ENCODE measurements at regions not wholly inside any gene's neighbourhood (a gene's known extent, or its start where the extent isn't known, plus 50 kb on each side); places are given as distances from the start of the nearest gene placed in this dataset.

DNA sequence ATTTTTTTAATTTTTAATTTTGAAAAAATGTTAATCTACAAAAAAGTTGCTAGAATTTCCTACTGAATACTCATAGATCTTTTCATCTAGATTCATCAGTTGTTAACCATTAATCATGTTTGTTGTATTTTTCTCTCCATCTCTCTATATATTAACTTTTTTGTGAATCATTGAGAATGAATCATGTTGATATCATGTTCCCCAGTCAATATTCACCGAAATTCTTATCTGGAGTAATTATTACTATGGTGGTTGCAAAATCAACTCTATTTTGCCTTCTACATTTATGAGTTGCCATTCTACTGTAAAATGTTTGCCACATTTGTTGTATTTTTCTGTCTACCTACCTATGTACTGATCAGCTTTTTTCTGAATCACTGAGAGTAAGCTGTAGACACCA lies 154.0 kb downstream of the SPP2 start:
- peak; percentile 34 for DNase-seq (ENCODE audit: low read depth)
- TF ChIP-seq, protein P1, sequence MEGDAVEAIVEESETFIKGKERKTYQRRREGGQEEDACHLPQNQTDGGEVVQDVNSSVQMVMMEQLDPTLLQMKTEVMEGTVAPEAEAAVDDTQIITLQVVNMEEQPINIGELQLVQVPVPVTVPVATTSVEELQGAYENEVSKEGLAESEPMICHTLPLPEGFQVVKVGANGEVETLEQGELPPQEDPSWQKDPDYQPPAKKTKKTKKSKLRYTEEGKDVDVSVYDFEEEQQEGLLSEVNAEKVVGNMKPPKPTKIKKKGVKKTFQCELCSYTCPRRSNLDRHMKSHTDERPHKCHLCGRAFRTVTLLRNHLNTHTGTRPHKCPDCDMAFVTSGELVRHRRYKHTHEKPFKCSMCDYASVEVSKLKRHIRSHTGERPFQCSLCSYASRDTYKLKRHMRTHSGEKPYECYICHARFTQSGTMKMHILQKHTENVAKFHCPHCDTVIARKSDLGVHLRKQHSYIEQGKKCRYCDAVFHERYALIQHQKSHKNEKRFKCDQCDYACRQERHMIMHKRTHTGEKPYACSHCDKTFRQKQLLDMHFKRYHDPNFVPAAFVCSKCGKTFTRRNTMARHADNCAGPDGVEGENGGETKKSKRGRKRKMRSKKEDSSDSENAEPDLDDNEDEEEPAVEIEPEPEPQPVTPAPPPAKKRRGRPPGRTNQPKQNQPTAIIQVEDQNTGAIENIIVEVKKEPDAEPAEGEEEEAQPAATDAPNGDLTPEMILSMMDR (conservative IDR thresholded peaks at IDR 0.05; ENCODE audit: control insufficient read depth, insufficient read depth, low read depth, low read length): no peak
- H3K4me3 ChIP-seq (ENCODE audit: control insufficient read depth, low read depth, low read length): no peak overlapping the region

DNA sequence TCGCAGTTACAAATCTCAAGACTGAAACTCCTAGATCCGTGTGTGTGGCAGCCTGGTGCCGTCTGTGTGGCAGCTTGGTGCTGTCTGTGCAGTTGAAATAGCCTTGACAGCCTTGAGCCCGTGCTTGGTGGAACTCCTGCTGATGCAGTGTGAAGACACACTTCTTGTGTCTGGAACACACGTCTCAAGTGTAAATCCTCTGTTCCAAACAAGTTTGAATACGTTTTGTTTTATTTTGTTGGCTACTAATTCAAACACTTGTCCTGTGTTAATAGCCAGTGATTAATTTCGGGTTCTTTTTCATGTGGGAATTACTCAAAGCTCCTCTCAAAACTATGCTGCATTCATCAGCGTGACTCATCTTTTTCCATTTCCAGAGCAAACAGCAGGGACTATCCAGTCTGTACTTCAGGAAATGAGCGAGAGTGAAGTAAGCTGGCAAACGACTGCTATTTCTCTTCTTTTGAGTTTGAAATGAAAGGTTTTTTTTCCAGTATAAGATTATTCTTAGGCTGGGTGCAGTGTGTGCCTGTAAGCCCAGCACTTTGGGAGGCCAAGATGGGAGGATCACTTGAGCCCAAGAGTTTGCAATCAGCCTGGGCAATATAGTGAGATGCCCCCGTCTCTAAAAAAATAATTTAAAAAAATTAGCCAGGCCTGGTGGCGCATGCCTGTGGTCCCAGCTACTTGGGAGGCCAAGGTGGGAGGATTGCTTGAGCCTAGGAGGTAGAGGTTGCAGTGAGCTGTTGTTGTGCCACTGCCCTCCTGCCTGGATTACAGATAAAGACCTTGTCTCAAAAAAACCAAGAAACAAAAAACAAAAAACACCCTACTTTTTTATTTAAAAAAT lies 152.9 kb downstream of the SPP2 start:
- DNase-seq (ENCODE audit: low read depth): peak; percentile 98

DNA sequence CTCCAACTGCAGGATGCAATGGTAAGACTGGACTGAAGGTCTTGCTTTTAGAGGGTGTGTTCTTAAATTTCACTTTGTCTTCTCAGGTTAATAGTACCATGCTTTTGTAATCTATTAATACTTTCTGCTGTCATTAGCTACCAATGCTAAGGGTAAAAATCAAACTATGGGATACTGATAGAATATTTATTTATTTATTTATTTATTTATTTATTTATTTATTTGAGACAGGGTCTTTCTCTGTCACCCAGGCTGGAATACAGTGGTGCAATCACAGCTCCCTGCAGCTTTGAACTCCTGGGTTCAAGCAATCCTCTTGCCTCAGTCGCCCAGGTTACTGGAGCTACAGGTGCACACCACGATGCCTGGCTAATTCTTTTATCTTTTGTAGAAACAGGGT lies 152.1 kb downstream of the SPP2 start:
- no peak overlapping the region for H3K4me3 ChIP-seq (ENCODE audit: control insufficient read depth, low read depth, low read length)
- no peak for DNase-seq (ENCODE audit: low read depth)
- TF ChIP-seq, protein P1 (conservative IDR thresholded peaks at IDR 0.05; ENCODE audit: control insufficient read depth, insufficient read depth, low read depth, low read length): no peak

More for the DNA sequence above, 152.9 kb downstream of the SPP2 start:
- TF ChIP-seq, protein P1 (conservative IDR thresholded peaks at IDR 0.05; ENCODE audit: control insufficient read depth, insufficient read depth, low read depth, low read length): peak; percentile 3
- no peak overlapping the region for H3K4me3 ChIP-seq (ENCODE audit: control insufficient read depth, low read depth, low read length)

DNA sequence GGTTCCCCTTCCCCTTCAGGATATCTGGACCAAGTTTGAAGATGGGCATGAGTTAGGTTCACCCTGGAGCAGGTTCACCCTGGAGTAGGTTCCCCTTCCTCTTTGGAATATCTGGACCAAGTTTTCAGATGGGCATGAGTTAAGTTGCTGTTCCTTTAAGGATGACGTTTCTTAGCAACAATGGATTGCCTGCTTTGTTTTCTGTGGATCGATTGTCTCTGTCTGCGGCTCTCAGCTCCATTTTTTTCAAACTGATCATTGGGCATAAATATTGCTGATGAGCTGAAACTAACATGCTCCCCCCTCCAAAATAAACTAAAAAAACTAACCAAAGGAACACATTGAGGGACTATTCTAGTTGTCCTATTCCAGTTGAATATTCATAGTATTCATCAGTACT lies 149.5 kb downstream of the SPP2 start:
- TF ChIP-seq, protein P1 (conservative IDR thresholded peaks at IDR 0.05; ENCODE audit: control insufficient read depth, insufficient read depth, low read depth, low read length): no peak
- DNase-seq (ENCODE audit: low read depth): no peak
- no peak overlapping the region for H3K4me3 ChIP-seq (ENCODE audit: control insufficient read depth, low read depth, low read length)

DNA sequence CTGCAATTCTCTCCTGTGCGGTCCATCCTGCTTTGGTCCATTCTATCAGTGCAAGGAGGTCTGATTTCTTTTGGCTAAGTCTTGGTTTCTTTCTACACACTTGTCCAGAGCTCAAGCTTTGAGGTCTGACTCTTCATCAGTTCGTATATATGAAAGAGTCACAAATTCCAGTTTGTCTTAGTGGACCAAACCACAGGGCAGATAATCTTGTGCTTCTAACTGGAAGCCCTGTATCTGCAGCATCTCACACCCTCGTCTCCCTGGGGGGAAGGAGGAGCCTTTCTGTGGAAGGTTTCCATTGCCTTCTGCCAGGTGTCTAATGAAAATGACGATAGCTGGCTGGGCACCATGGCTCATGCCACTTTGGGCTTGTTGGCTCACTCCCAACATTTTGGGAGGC lies 148.5 kb downstream of the SPP2 start:
- no peak overlapping the region for H3K4me3 ChIP-seq (ENCODE audit: control insufficient read depth, low read depth, low read length)
- DNase-seq (ENCODE audit: low read depth): no peak
- TF ChIP-seq, protein P1 (conservative IDR thresholded peaks at IDR 0.05; ENCODE audit: control insufficient read depth, insufficient read depth, low read depth, low read length): no peak

DNA sequence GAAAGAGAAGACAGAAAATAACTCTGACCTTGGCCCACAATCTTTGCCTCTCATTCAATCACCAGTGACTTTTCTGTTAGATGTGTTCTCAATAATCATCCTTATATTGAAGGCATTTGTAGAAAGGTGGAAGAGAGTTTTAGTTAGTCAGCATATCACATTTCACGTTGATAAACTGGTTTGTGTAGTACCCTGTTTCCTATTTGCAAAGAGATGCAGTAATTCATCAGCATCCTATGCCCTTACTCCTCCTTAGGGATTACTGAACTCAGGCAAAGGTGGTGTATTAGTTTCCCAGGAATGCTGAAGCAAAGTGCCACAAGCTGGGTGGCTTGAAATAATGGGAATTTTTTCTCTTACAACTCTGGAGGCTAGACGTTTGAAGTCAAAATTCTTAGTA lies 145.0 kb downstream of the SPP2 start:
- no peak overlapping the region for H3K4me3 ChIP-seq (ENCODE audit: control insufficient read depth, low read depth, low read length)
- no peak for DNase-seq (ENCODE audit: low read depth)
- TF ChIP-seq, protein P1 (conservative IDR thresholded peaks at IDR 0.05; ENCODE audit: control insufficient read depth, insufficient read depth, low read depth, low read length): no peak

All from fibroblast of mammary gland (primary cell).